DND-41 (cell line): ENCODE measurements at regions not wholly inside any gene's neighbourhood (a gene's known extent, or its start where the extent isn't known, plus 50 kb on each side); places are given as distances from the start of the nearest gene placed in this dataset.

Source experiments
- EZH2 ChIP-seq: IDR thresholded peaks from 3 replicates; pipeline ENCODE4 v1.6.1; 2012; ENCODE audit warnings: borderline replicate concordance, low read depth, mild to moderate bottlenecking, moderate library complexity, low read length, inconsistent platforms; ENCODE audit not compliant: severe bottlenecking
- TF ChIP-seq, protein P1 (sequence below): IDR thresholded peaks from 2 replicates; pipeline ENCODE4 v1.5.1; 2012; ENCODE audit warnings: borderline replicate concordance, low read length, moderate library complexity, mild to moderate bottlenecking; ENCODE audit not compliant: poor library complexity, severe bottlenecking; ENCODE audit errors: extremely low read depth

DNA sequence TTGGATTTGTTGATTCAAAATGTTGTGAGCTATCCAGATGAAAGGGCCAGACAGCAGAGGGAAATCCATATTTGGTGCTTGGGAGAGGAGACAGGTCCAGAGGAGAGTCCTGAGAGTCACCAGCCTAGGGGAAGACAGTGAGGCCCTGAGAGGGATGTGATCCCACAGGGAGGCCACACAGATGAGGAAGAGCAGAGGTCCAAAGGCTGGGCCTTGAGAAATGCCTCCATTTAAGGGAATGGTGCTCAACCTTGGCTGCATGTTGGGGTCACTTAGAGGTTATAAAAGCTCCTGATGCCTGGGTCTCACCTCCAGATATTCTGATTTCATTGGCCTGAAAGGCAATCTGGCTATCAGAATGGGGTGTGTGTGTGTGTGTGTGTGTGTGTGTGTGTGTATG is 194.9 kb downstream of the UTP18 start:
- TF ChIP-seq, protein P1, sequence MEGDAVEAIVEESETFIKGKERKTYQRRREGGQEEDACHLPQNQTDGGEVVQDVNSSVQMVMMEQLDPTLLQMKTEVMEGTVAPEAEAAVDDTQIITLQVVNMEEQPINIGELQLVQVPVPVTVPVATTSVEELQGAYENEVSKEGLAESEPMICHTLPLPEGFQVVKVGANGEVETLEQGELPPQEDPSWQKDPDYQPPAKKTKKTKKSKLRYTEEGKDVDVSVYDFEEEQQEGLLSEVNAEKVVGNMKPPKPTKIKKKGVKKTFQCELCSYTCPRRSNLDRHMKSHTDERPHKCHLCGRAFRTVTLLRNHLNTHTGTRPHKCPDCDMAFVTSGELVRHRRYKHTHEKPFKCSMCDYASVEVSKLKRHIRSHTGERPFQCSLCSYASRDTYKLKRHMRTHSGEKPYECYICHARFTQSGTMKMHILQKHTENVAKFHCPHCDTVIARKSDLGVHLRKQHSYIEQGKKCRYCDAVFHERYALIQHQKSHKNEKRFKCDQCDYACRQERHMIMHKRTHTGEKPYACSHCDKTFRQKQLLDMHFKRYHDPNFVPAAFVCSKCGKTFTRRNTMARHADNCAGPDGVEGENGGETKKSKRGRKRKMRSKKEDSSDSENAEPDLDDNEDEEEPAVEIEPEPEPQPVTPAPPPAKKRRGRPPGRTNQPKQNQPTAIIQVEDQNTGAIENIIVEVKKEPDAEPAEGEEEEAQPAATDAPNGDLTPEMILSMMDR = no peak
- TF ChIP-seq EZH2 = no peak
